ENCODE measurements at regions not wholly inside any gene's neighbourhood (a gene's known extent, or its start where the extent isn't known, plus 50 kb on each side); places are given as distances from the start of the nearest gene placed in this dataset.
"Not testable (repeated sequence)": the region's sequence is repeated elsewhere in the genome, so short reads cannot be mapped to it uniquely, and the experiment has no call there.

DNA sequence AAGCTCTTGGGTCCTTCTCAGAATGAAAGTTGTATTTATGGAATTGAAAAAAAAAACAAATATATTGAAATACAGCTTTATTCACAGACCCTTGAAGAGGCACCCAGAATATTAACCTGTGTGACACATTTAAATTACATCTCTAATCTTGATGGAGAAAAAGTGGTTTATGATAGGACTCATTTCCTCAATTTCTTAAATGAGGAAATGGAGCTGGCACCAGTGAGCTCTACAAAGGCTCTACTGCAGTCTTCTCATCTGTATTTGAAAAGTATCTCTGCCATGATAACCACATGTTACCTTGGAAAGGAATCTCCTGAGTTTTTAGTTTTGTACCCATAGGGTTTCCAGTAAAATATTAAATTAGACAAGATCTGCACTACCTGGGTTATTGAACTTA, 186.5 kb downstream of the HIPK3 start:
- DNase-seq (ENCODE audit: low read depth): no peak
- TF ChIP-seq CTCF (IDR thresholded peaks at IDR 0.05; ENCODE audit: control insufficient read depth, extremely low read depth, insufficient read depth): no peak
- no peak overlapping the region for H3K4me3 ChIP-seq (ENCODE audit: low read depth, low read length)

DNA sequence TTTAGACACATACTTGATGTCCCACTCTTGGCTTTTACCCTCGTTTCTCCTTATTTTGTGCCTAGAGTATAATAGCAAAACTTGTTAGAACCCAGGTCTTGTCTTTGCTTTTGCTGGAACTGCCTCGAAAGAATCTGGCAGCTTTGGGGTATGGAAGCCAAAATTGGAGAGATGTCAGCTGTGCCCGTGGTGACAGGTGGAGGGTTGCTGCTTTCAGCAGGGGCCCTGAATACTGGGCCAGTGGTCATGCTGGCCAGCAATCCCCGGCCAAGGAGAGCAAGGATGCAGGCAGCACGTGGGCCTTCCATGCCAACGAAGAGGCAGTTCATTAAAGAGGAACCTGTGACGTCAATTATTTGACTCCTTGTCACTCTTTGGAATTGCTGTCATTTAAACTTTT, 181.1 kb downstream of the HIPK3 start:
- H3K4me3 ChIP-seq (ENCODE audit: low read depth, low read length): no peak overlapping the region
- no peak for DNase-seq (ENCODE audit: low read depth)
- no peak for TF ChIP-seq CTCF (IDR thresholded peaks at IDR 0.05; ENCODE audit: control insufficient read depth, extremely low read depth, insufficient read depth)

- no peak overlapping the region for H3K4me3 ChIP-seq (ENCODE audit: low read depth, low read length)
- no peak for TF ChIP-seq CTCF (IDR thresholded peaks at IDR 0.05; ENCODE audit: control insufficient read depth, extremely low read depth, insufficient read depth)
- no peak for DNase-seq (ENCODE audit: low read depth)
These were observed 180.3 kb downstream of the HIPK3 start for GRCh38 chr11:33437529-33437928.

DNA sequence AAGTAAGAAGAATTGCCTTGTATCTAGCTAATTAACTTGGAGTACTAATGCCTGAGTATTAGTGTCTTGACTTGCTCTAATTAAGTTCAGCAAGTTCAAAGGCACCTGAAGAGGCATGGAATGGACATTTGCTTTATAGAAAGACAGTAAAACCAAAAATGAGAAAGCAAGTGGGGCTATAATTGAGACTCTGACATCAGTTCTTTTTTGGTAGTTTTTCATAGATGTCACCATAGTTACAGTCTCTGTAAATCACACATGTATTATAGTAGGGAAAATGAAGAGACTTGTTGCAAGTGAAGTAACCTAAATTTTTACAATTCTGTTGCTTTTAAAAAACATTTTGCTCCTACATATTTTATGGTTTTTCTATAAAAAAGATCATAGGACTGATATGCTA, 178.0 kb downstream of the HIPK3 start:
- TF ChIP-seq CTCF (IDR thresholded peaks at IDR 0.05; ENCODE audit: control insufficient read depth, extremely low read depth, insufficient read depth): no peak
- no peak for DNase-seq (ENCODE audit: low read depth)
- no peak overlapping the region for H3K4me3 ChIP-seq (ENCODE audit: low read depth, low read length)

DNA sequence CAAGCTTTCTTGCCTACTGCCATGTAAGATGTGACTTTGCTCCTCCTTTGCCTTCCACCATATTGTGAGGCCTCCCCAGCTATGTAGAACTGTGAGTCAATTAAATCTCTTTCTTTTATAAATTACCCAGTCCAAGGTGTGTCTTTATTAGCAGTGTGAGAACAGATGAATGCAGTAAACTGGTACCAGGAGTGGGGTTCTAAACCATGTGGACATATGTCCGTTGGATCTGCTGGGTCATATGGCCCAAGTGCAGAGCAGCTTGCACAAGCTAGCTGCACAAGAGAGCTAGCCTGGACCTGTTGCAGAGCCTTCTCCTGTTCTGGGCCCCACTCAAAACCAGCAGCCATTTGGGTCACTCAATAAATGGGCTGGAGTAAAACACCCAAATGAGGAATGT, 177.1 kb downstream of the HIPK3 start:
- DNase-seq (ENCODE audit: low read depth): no peak
- no peak overlapping the region for H3K4me3 ChIP-seq (ENCODE audit: low read depth, low read length)
- TF ChIP-seq CTCF (IDR thresholded peaks at IDR 0.05; ENCODE audit: control insufficient read depth, extremely low read depth, insufficient read depth): no peak

GRCh38 chr11:33428435-33428834, 171.3 kb downstream of the HIPK3 start:
- not testable (repeated sequence) for DNase-seq (ENCODE audit: low read depth); H3K4me3 ChIP-seq (ENCODE audit: low read depth, low read length)

- no peak overlapping the region for H3K4me3 ChIP-seq (ENCODE audit: low read depth, low read length)
- DNase-seq (ENCODE audit: low read depth): no peak
- no peak for TF ChIP-seq CTCF (IDR thresholded peaks at IDR 0.05; ENCODE audit: control insufficient read depth, extremely low read depth, insufficient read depth)
These were observed 163.9 kb downstream of the HIPK3 start for GRCh38 chr11:33420959-33421566.
